CD14-positive monocyte (primary cell): ENCODE measurements at regions not wholly inside any gene's neighbourhood (a gene's known extent, or its start where the extent isn't known, plus 50 kb on each side); places are given as distances from the start of the nearest gene placed in this dataset.

Experiments used
- DNase-seq, 3 donors: peaks; one replicate each; pipeline ENCODE4 v3.0.0-alpha.2; 2011 to 2022
- H2AFZ ChIP-seq: 2 replicates; pipeline ENCODE4 v1.6.0; 2012; ENCODE audit warnings: mild to moderate bottlenecking, low read depth, low read length, inconsistent platforms; ENCODE audit not compliant: insufficient read depth, poor library complexity, severe bottlenecking
- H3K27ac ChIP-seq, 2 donors: 1 replicate in 1 of 2; 2 replicates in 1 of 2; pipeline ENCODE4 v1.5.1; 2012 to 2013; ENCODE audit warnings: low read length in 2 of 2, control low read depth in 1 of 2, inconsistent platforms in 1 of 2, low read depth in 1 of 2, mild to moderate bottlenecking in 1 of 2
- H3K27me3 ChIP-seq, 2 donors: one replicate each; pipeline versions ENCODE4 v1.6.0 to v1.6.1; 2011 to 2013; ENCODE audit warnings: low read length in 2 of 2; ENCODE audit not compliant: control insufficient read depth in 2 of 2, insufficient read depth in 2 of 2
- H3K36me3 ChIP-seq, 2 donors: replicated peaks in 1 of 2; 1 replicate in 1 of 2; 2 replicates in 1 of 2; pipeline versions ENCODE4 v1.5.1 to v1.6.1; 2012 to 2013; ENCODE audit warnings: low read length in 2 of 2, control low read depth in 1 of 2, inconsistent platforms in 1 of 2, mild to moderate bottlenecking in 1 of 2; ENCODE audit not compliant: insufficient read depth in 2 of 2, control insufficient read depth in 1 of 2
- H3K4me1 ChIP-seq, 2 donors: 1 replicate in 1 of 2; 2 replicates in 1 of 2; pipeline versions ENCODE4 v1.5.1 to v1.6.1; 2012 to 2013; ENCODE audit warnings: low read length in 2 of 2, control low read depth in 1 of 2, inconsistent platforms in 1 of 2, mild to moderate bottlenecking in 1 of 2, moderate library complexity in 1 of 2; ENCODE audit not compliant: insufficient read depth in 2 of 2, control insufficient read depth in 1 of 2
- H3K4me2 ChIP-seq: replicated peaks from 2 replicates; pipeline ENCODE3; 2012; ENCODE audit warnings: low read length, moderate library complexity, mild to moderate bottlenecking; ENCODE audit not compliant: poor library complexity, severe bottlenecking; ENCODE audit errors: extremely low read depth
- H3K4me3 ChIP-seq, 3 experiments: fragments of 200-600 bp in 1 of 3; sonication (generic) in 1 of 3; replicated peaks in 1 of 3; 1 replicate in 2 of 3; 2 replicates in 1 of 3; pipeline ENCODE4 v1.5.1; 2011 to 2013; ENCODE audit warnings: low read length in 3 of 3, mild to moderate bottlenecking in 3 of 3, control low read depth in 2 of 3, low read depth in 2 of 3, inconsistent platforms in 1 of 3, moderate library complexity in 1 of 3
- H3K79me2 ChIP-seq: 2 replicates; pipeline ENCODE4 v1.6.0; 2012; ENCODE audit warnings: mild to moderate bottlenecking, control low read depth, inconsistent platforms, low read length, moderate library complexity; ENCODE audit not compliant: insufficient read depth
- H3K9ac ChIP-seq: 2 replicates; pipeline ENCODE4 v1.6.0; 2017; ENCODE audit warnings: low read length, mild to moderate bottlenecking; ENCODE audit not compliant: insufficient read depth, poor library complexity, severe bottlenecking
- H3K9me3 ChIP-seq, 2 donors: replicated peaks in 1 of 2; 1 replicate in 1 of 2; 2 replicates in 1 of 2; pipeline versions ENCODE4 v1.5.1 to v1.6.1; 2012 to 2013; ENCODE audit warnings: low read length in 2 of 2, control low read depth in 1 of 2; ENCODE audit not compliant: control insufficient read depth in 1 of 2, insufficient read depth in 1 of 2
- H4K20me1 ChIP-seq: 2 replicates; pipeline ENCODE4 v1.6.0; 2012; ENCODE audit warnings: mild to moderate bottlenecking, low read length, control low read depth, moderate library complexity; ENCODE audit not compliant: insufficient read depth
- H3K27ac Mint-ChIP-seq, 7 donors: one replicate each; pipeline ENCODE4 v1.8.0; 2020; ENCODE audit warnings: mild to moderate bottlenecking in 7 of 7, mixed read lengths in 7 of 7, moderate library complexity in 6 of 7, inconsistent platforms in 2 of 7
- H3K27me3 Mint-ChIP-seq, 3 donors: one replicate each; pipeline ENCODE4 v1.8.0; 2021 to 2022; ENCODE audit warnings: low read depth in 3 of 3, mild to moderate bottlenecking in 3 of 3, mixed read lengths in 3 of 3, moderate library complexity in 3 of 3, inconsistent platforms in 1 of 3
- H3K36me3 Mint-ChIP-seq, 2 donors: one replicate each; pipeline ENCODE4 v1.8.0; 2020; ENCODE audit warnings: mixed read lengths in 2 of 2, inconsistent platforms in 1 of 2, mild to moderate bottlenecking in 1 of 2
- H3K4me1 Mint-ChIP-seq: one replicate; pipeline ENCODE4 v1.8.0; 2020; ENCODE audit warnings: mild to moderate bottlenecking, mixed read lengths
- H3K4me3 Mint-ChIP-seq, 2 donors: one replicate each; pipeline ENCODE4 v1.8.0; 2020; ENCODE audit warnings: mild to moderate bottlenecking in 2 of 2, mixed read lengths in 2 of 2, moderate library complexity in 1 of 2
- H3K9me3 Mint-ChIP-seq, 7 donors: one replicate each; pipeline ENCODE4 v1.8.0; 2020 to 2022; ENCODE audit warnings: mixed read lengths in 7 of 7, mild to moderate bottlenecking in 6 of 7, moderate library complexity in 6 of 7, inconsistent platforms in 2 of 7
- CTCF ChIP-seq: fragments of 200-600 bp; IDR thresholded peaks from one replicate; pipeline ENCODE4 v1.8.0; 2022; ENCODE audit warnings: antibody characterized with exemption, mild to moderate bottlenecking
- WGBS: methylation state at CpG from one replicate; pipeline ENCODE4 v1.1.5; 2013; ENCODE audit warnings: missing lambda C conversion rate; ENCODE audit not compliant: insufficient coverage; 5-methylcytosine and 5-hydroxymethylcytosine counted together
- intact Hi-C, 2 donors: fragments of 100-400 bp; cut with micrococcal nuclease; formaldehyde crosslinking; loops; one replicate each; pipeline versions ENCODE4 v1.15.0 to v1.15.1; 2023

GRCh38 chr12:28652239-28652638 lies 462.0 kb downstream of the CCDC91 start:
- intact Hi-C loops = no loop called here
- H3K4me2 ChIP-seq = no peak overlapping the region
- no peak for TF ChIP-seq CTCF
- H3K27me3 ChIP-seq = no peaks in the 10 kb centered on the region
- no peaks in the 10 kb centered on the region for H3K36me3 Mint-ChIP-seq
- H3K9me3 ChIP-seq = peaks cover 0 to 3% of the 10 kb centered on the region in 2 donors
- H3K27ac ChIP-seq = no peak overlapping the region
- no peaks in the 10 kb centered on the region for H3K36me3 ChIP-seq
- H3K4me1 ChIP-seq = no peaks in the 10 kb centered on the region
- peaks cover 0 to 1% (median 0%) of the 10 kb centered on the region in 3 donors for H3K27me3 Mint-ChIP-seq
- H3K4me3 ChIP-seq = no peak overlapping the region
- H3K4me1 Mint-ChIP-seq = no peaks in the 10 kb centered on the region
- no peak overlapping the region for H3K27ac Mint-ChIP-seq
- H3K9ac ChIP-seq = no peak overlapping the region
- H2AFZ ChIP-seq = no peak overlapping the region
- H3K79me2 ChIP-seq = no peaks in the 10 kb centered on the region
- H3K9me3 Mint-ChIP-seq = peaks cover 0 to 7% (median 2%) of the 10 kb centered on the region in 7 donors
- no peaks in the 10 kb centered on the region for H4K20me1 ChIP-seq
- no peak overlapping the region for H3K4me3 Mint-ChIP-seq
- no peak for DNase-seq
- no CpG with 5 or more reads among the region's 1 CpG for WGBS

- H4K20me1 ChIP-seq = no peaks in the 10 kb centered on the region
- Mint-ChIP-seq H3K4me1 (no peaks in the 10 kb centered on the region), H3K27me3 (peaks cover 0 to 2% (median 1%) of the 10 kb centered on the region in 3 donors), H3K9me3 (peaks cover under 1 to 15% (median 7%) of the 10 kb centered on the region in 7 donors), H3K27ac (no peak overlapping the region), H3K4me3 (no peak overlapping the region), H3K36me3 (no peaks in the 10 kb centered on the region)
- H3K4me3 ChIP-seq = no peak overlapping the region
- TF ChIP-seq CTCF = no peak
- no peak overlapping the region for H3K27ac ChIP-seq
- no peak overlapping the region for H3K4me2 ChIP-seq
- H3K36me3 ChIP-seq = no peaks in the 10 kb centered on the region
- no peaks in the 10 kb centered on the region for H3K79me2 ChIP-seq
- WGBS = no CpG with 5 or more reads among the region's 3 CpGs
- H3K27me3 ChIP-seq = no peaks in the 10 kb centered on the region
- no peak overlapping the region for H2AFZ ChIP-seq
- peaks cover 4 to 5% of the 10 kb centered on the region in 2 donors for H3K9me3 ChIP-seq
- no peak overlapping the region for H3K9ac ChIP-seq
- intact Hi-C loops = no loop called here
- no peaks in the 10 kb centered on the region for H3K4me1 ChIP-seq
- no peak for DNase-seq
These were observed 467.1 kb upstream of the FAR2 start for GRCh38 chr12:28681980-28682379.
